Vagina (tissue), 2 donors: ENCODE measurements at regions not wholly inside any gene's neighbourhood (a gene's known extent, or its start where the extent isn't known, plus 50 kb on each side); places are given as distances from the start of the nearest gene placed in this dataset.

Experiments
- POLR2A ChIP-seq, 2 donors: fragments of 450-650 bp; IDR thresholded peaks; one replicate each; pipeline ENCODE4 v1.6.1; 2017; ENCODE audit warnings: antibody characterized with exemption in 2 of 2, mild to moderate bottlenecking in 2 of 2, moderate library complexity in 2 of 2
- TF ChIP-seq, protein P1 (sequence below), 3 experiments: fragments of 450-650 bp in 2 of 3; fragments of 200-600 bp in 1 of 3; sonication (generic) in 1 of 3; IDR thresholded peaks; one replicate each; pipeline ENCODE4 v1.5.1; 2017 to 2019; ENCODE audit warnings: antibody characterized with exemption in 3 of 3, mild to moderate bottlenecking in 2 of 3, moderate library complexity in 2 of 3

GRCh38 chr1:29744684-29745490 lies 508.6 kb downstream of the PTPRU start:
- TF ChIP-seq POLR2A (IDR thresholded peaks at IDR 0.05), result no peak
- TF ChIP-seq, protein P1, sequence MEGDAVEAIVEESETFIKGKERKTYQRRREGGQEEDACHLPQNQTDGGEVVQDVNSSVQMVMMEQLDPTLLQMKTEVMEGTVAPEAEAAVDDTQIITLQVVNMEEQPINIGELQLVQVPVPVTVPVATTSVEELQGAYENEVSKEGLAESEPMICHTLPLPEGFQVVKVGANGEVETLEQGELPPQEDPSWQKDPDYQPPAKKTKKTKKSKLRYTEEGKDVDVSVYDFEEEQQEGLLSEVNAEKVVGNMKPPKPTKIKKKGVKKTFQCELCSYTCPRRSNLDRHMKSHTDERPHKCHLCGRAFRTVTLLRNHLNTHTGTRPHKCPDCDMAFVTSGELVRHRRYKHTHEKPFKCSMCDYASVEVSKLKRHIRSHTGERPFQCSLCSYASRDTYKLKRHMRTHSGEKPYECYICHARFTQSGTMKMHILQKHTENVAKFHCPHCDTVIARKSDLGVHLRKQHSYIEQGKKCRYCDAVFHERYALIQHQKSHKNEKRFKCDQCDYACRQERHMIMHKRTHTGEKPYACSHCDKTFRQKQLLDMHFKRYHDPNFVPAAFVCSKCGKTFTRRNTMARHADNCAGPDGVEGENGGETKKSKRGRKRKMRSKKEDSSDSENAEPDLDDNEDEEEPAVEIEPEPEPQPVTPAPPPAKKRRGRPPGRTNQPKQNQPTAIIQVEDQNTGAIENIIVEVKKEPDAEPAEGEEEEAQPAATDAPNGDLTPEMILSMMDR (IDR thresholded peaks at IDR 0.05), result no peak
